ENCODE measurements at regions not wholly inside any gene's neighbourhood (a gene's known extent, or its start where the extent isn't known, plus 50 kb on each side); places are given as distances from the start of the nearest gene placed in this dataset.

DNA sequence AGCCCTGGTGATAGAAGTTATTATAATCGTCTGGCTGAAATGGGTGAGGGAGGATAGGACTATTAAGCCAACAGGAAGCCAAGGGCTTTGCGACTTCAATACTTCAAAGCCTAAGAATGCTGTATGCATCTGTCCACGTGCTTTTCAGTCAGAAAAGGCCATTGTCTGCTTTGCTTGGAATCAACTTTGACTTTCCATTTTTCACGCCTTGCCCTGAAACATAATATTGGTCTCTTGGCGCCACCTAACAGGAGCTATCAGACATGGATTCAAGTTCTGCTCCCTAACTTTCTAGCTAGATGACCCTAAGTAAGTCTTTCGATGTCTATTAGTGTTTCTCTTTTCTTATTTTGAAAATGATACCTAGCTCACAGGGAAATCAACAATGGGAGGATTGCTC is 572.6 kb downstream of the TLR4 start:
- in situ Hi-C loops (cut with MboI; ENCODE audit: low sequenced_read_pairs), result no loop called here

DNA sequence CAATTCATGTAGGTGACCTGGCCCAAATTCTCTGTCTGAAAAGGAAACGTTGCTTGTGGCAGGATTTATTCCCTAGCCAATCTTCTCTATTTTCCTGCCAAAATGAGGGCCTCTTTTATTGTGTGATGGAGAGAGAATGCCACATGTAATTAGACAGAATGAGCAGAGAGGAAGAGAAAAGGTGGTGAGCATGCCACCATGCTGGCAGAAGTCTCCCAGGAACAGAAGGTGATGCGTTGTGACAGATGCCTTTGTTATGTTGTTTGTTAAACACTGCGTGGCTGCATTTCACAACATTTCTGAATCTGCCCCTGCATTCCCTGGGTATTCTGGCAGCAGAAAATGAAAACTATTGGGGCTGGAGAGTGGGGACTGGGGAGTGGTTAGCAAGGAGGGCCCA is 577.6 kb downstream of the TLR4 start:
- in situ Hi-C loops (cut with MboI; ENCODE audit: low sequenced_read_pairs), result no loop called here

DNA sequence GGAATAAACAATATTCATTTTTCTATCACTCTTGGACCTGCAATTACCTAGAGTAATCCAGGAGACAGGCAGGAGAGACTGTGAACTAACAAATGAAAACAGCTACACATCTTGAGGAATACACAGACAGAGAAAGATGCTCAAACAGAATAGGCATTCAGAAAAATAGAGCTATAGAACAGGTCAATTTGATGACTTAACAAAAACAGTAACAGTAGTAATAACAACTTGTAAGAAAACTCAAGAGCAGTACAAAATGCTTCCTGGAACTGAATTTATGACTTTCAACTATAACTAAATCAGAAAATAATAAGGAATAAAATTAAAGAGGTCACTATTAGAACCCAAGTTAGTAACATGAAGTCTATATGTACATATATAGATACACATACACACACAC is 579.3 kb downstream of the TLR4 start:
- in situ Hi-C loops (cut with MboI; ENCODE audit: low sequenced_read_pairs), result no loop called here

DNA sequence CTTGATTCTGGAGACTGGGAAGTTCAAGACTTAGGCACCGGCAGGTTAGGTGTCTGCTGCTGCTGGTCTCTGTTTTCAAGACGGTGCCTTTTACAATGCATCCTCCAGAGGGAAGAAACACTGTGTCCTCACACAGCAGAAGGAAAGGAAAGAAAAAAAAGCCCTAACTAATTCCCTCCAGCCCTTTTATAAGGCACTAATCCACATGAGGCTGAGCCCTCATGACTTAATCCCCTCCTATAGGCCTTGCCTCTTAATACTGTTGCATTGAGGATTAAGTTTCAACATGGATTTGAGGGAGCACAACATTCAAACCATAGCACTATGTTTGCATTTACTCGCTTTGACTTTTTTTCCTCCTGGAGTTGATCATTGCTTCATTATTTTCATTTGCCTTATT is 585.9 kb downstream of the TLR4 start:
- in situ Hi-C loops (cut with MboI; ENCODE audit: low sequenced_read_pairs), result no loop called here

DNA sequence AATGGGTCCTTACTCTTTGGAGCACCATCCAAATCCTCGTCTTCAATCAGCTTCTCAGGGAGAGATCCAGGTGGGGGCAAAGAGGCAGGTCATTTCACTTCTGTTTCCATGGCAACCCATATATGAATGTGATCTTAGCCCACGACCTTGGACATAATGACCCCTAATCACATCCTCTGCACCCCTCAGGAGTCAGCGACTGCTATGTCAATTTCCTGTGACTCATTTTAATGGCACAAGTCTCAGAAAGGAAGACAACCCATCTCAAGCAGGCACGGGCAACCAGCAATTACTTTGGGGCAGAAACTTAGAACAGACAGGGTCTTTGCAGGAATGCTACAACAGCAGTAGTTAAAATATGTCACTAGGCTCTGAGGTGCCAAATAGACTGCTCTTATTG is 591.2 kb downstream of the TLR4 start:
- in situ Hi-C loops (cut with MboI; ENCODE audit: low sequenced_read_pairs), result no loop called here

DNA sequence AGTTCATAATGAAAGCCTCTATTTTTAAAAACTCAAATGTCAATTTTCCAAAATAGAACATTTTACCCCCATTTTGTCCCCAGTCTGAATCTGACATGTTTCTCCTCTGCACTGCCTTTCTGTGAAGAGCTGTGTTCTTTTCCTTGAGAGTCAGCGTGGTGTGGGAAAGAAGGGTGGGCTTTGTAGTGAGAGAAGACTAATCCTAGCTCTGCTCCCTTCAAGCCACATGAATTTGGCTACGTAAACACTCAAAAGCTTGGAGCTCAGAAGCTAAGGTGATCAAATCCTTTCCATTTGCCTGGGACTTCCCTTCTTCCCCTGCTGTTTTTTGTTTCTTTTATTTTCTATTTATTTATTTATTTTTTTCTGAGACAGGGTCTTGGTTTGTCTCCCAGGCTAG is 598.5 kb downstream of the TLR4 start:
- in situ Hi-C loops (cut with MboI; ENCODE audit: low sequenced_read_pairs), result no loop called here

DNA sequence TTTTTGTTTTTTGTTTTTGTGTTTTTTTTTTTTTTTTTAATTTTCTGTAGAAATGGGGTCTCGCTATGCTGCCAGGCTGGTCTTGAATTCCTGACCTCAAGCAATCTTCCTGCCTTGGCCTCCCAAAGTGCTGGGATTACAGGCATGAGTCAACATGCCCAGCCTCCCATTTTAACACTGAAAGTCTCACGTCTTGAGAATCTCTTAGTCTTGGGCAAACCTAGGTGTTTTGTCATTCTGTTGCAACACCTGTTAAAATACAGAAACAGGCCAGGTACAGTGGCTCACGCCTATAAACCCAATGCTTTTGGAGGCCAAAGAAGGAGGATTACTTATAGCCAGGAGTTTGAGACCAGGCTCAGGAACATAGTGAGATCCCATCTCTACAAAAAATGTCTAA is 599.0 kb downstream of the TLR4 start:
- in situ Hi-C loops (cut with MboI; ENCODE audit: low sequenced_read_pairs), result no loop called here

DNA sequence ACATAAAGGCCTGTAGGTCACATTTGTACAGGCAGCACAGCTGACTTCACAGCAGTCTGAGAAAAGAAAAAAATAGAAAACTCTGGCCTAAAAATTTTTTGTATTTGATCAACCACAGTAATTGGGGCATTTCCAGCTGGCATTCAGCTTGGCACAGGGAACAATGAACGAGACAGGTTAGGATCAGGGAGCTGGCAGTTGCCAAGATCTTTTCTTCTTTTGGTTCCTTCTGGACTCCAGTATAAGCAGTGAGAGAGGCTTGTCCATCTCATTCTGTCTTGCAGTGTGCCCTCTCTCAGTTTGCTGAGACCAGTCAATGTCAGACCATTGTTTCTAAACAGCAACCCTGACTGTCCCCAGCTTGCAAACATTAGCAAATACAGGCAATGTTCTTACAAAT is 601.1 kb downstream of the TLR4 start:
- in situ Hi-C loops (cut with MboI; ENCODE audit: low sequenced_read_pairs), result no loop called here

DNA sequence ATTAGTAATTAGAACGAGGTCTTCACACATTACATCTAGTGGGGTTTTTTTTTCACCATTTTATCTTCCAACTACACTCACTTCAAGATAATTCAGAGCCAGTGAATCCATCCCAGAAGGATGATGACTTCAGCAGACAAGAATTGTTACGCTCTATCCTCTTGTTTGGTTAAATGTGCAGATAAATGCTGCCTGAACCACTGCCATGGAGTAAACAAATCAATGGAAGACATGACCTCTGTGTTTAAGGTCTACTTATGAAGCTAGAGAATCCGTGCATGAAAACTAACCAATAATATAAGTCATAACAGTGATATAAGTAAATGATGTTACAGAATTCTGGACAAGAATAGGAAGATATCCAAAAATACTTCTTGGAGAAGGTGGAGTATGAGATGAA is 602.6 kb downstream of the TLR4 start:
- in situ Hi-C loops (cut with MboI; ENCODE audit: low sequenced_read_pairs), result no loop called here

DNA sequence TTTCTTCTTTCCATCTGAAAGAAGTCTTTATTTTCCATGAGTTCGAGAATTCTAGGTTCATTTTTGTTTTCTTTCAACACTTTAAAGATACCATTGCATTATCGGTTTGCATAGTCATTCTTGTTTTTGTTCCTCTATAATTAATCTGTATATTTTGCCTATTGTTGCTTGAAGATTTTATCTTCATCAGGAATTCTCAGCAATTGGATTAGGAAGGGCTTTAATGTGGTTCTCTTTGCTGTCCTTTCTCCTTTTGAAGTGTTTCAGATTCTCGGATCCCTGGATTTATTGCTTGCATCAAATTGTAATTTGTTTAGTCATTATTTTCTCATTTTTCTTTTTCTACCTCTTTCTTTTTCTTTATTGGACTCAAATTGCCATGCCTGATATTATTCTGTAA is 609.8 kb downstream of the TLR4 start:
- in situ Hi-C loops (cut with MboI; ENCODE audit: low sequenced_read_pairs), result no loop called here

DNA sequence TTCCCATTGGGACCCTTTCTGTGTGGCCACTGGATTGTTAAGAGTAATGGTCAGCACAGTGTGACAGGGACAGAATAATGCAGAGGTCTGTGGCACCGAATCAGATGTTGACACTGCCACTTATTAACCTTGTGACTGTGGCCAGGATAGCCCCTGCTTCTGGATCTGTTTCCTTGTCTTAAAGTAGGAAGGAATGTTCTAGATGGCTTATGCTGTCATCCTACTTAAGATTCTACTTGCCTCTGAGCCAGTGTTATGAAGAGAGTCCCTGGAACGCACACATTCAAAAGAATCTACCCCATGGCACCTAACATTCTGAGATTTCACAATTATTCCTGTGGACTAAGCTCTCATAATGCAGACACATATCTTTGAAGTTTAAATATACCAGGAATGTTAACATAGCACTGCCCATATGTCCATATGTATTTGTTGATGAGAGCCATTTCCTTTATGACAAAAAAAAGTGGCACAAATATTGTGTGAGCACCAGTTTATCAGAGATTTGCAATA is 612.7 kb downstream of the TLR4 start:
- in situ Hi-C loops (cut with MboI; ENCODE audit: low sequenced_read_pairs), result no loop called here

DNA sequence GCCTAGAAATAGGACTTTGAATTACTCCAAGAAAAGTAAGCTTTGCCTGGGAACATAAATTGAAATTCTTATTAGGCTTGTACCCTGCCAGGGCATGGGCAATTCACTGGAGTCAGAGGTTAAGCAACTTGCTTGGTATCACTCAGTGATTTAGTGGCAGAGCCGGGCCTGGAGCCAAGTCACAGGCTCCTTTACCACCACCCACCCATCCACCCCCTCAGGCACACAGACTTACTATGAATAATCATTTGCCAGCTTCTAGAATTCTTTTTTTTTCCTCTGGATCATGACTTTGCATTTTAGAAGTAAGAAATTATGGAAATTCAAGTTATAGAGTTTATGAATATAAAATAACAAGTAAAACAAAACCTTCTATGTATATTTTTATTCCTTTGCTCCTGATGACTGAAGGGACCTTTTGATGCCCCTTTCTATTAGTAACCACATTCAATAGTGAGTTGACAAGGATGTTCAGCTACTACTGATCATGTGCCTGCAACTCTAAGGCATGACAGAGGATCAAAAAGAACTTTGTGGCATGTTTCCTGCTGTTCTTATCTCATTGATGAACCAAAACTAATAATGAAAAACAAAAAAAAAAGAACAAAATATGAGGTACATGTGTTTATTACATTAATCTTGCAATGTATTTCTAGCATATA is 614.7 kb downstream of the TLR4 start:
- in situ Hi-C loops (cut with MboI; ENCODE audit: low sequenced_read_pairs), result no loop called here

DNA sequence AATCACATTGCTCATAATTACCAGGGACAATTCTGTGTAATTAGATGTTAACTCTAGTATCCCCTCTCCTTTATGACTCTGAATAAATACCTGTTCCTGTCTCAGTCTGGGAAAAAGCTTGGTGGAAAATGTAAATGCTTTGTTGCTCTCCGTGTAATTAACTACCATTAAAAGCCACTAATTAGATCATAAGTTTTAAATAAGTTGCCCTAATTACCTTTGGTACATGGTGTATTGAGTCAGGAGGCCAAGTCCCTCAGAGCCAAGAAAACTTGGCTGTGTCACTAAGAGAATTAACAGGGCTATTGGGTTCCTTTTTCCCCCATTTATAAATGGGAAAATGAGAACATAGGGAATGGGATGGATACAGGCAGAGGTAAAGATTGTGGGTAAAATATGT is 617.6 kb downstream of the TLR4 start:
- in situ Hi-C loops (cut with MboI; ENCODE audit: low sequenced_read_pairs), result no loop called here

DNA sequence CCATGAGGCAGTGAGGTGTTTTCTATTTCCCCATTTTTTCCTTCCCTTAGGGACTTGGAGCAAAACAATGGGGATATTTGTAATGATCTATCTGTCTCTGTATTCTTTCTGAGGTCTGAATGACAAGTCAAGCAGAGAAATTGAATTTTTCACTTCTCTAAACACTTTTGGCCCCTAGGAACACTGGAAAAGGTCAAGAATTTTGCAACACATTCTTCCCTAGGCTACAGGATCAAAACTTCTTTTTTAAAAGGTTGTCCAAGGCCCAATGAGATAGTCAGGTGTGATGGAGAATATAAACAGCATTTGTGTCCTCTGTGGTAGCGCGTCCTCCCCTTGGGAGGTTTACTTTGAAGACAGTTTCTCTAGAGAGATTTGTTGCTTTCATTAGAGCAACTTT is 620.5 kb downstream of the TLR4 start:
- in situ Hi-C loops (cut with MboI; ENCODE audit: low sequenced_read_pairs), result no loop called here

DNA sequence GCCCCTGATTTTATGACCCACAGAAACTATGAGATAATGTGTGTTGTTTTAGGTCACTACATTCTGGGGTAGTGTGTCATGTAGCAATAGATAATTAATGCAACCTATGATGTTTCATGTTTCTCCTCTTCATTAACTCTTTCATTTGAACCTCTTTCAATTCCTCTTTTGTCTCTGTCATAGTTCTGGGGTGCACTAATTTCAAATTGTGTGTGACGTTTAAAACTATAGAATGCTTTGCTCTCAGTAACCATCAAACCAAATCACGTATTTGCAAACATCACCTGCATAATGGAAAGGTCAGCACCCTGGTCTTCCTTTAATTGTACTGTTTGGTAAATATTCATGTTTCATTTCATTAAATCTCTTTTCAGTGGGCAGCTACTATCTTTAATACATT is 621.6 kb downstream of the TLR4 start:
- in situ Hi-C loops (cut with MboI; ENCODE audit: low sequenced_read_pairs), result no loop called here

DNA sequence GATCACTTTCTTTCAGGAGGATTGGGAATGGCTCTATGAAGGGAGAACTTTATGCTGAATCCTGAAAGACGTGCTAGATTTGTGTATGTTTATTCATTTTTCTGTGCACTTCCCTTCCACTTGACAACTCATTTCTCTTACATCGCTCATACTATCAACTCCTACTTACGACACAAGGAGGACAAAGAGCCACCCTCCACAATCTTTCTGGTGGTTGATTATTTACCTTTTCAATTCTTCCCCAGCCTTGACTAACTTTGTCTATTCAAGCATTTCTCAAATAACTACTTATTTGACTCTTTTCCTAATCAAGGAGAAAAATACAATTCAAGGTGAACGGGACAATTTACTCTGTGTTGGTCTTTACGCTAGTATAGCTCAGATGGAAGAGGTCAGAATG is 622.1 kb downstream of the TLR4 start:
- in situ Hi-C loops (cut with MboI; ENCODE audit: low sequenced_read_pairs), result no loop called here

DNA sequence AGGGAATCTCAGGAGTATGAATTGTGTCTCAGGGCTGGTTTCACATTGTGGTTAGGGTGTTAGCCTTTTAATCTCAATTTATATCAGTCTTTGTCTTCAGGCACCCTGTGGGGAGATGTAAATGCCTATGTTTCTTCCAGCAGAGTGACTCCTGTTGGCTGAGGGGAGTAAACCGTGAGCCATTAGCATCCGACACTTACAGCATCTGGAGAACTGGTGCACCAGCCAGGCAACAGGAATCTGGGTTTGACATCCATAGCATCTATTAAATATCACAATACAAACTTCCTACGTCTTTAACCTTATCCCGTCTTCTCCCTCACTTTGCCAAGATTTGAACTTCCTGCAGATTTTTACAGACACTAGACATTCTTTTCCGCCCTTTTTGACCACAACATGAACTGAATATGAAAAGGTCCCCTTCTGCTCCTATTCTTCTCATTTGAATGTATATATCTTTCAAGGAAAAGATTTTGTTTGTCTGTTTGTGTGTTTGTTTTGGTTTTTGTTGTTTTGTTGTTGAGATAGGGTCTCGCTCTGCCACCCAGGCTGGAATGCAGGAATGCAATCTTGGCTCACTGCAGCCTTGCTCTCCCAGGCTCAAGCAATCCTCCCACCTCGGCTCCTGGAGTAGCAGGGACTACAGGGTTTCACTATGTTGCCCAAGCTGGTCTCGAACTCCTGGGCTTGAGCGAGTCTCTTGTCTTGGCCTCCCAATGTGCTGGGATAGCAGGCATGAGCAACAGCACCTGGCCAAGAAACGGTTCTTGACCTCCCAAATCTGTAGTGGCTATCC is 626.2 kb downstream of the TLR4 start:
- in situ Hi-C loops (cut with MboI; ENCODE audit: low sequenced_read_pairs), result no loop called here

DNA sequence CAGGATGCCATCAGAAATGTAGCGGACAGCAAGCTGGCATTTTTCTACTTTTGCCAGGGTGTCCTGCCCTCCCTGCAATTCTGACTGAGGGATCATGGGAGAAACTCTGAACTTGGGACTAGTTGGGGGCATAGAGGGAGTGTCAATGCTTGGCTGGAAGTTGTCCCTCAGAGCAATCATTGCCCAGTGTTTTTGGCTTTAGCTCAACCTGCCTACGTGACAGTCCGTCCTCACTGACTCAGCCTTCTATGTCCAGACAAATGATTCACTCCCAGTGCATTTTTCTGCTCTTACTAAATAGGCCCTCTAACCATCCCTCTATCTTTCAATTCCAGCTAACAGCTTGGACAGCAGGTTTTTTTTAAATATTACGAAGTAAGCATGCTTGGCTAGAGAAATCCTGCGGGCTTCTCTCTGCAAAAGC is 627.4 kb downstream of the TLR4 start:
- in situ Hi-C loops (cut with MboI; ENCODE audit: low sequenced_read_pairs), result no loop called here

DNA sequence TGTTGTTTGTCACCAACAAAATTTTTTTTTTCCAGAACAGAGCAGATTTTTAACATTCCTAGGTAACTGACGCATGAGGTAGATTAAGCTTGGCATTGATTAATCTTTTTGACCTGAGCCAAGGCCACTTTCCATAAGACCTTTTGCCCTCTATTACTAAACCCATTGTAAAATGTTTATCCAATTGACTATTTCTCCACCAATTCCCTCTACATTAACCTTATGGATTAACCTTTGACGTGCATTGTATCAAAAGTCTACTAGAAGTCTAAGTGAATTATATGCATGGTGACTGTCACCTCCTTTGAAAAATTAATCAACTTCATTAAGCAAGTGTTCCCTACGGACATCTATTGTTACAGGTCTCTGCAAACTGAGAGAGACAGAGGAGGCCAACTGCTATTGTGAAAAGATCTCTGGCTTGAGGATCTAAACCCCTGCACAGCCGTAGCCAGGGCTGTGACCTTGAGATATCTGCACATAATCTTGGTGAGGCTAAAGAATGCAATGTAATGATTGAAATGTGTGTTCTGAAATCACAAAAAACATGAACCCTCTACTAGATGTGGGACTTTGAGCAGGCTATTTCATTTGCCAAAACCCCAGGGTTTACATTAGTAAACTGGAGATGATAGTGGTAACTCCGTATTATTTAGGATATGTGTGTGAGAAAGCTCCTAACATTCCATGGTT is 632.2 kb downstream of the TLR4 start:
- in situ Hi-C loops (cut with MboI; ENCODE audit: low sequenced_read_pairs), result no loop called here

DNA sequence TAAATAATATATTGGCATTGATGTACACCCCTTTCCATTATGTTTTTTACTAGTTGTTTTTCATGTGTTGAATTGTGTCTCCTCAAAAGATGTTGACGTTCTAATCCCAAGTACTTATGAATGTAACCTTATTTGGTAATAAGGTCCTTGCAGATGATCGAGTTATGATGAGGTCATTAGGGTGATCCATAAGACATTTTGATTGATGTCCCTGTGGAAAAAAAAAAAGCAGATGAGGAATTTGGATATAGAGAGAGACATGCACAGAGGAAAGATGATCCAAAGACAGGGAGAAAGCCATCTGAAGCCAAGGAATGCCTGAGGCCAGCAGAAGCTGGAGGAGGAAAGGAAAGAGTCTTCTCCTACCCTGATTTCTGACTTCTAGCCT is 632.7 kb downstream of the TLR4 start:
- in situ Hi-C loops (cut with MboI; ENCODE audit: low sequenced_read_pairs), result no loop called here

DNA sequence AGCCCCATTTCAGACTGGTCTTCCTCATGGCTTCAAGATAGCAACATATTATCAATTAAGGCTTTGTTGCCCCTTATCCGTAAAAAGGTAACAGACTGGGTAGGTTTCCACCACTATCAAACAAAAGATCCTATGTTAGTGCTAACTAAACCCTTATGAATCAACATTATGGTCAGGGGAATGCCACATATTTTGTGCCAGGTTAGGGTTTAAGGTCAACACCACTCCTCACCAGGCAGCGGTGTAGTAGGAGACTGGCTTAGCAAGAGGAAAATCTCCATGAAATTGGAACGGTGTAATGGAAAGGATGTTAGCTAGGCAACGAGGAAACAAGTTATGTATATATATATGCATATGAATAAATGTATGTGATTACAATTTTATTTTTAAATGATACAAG is 655.8 kb downstream of the TLR4 start:
- in situ Hi-C loops (cut with MboI; ENCODE audit: low sequenced_read_pairs), result no loop called here

DNA sequence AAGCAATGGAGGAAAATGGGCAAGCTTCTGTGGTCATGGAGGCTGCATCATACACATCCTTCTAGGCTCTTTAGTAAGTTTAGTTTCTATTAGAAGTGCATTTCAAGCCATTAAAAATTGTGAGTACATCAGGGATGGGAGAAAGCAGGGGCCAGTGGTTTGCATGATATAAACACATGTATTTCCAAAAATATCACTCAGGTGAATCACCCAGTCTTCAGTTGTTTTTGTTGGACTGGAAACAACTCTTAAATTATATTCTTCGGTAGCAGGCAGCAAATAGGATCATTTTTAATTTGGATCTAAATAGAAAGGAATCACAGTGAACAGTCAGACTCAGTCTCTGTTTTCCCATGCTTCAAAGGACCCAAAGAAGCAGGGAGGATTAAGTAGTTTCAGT is 657.9 kb downstream of the TLR4 start:
- in situ Hi-C loops (cut with MboI; ENCODE audit: low sequenced_read_pairs), result no loop called here

Measured in HL-60/S4 treated with phorbol 12-myristate 13-acetate at 8.2 ng/mL for 4 days and 3 days (cell line).